Fibroblast of lung (primary cell): ENCODE measurements at regions not wholly inside any gene's neighbourhood (a gene's known extent, or its start where the extent isn't known, plus 50 kb on each side); places are given as distances from the start of the nearest gene placed in this dataset.

Experiments used
- DNase-seq, 2 donors: peaks; one replicate each; pipeline versions ENCODE4 v3.0.0 to v3.0.0-alpha.2; 2010; ENCODE audit warnings: low read depth in 2 of 2
- H2AFZ ChIP-seq: 2 replicates; pipeline ENCODE4 v1.5.1; 2012; ENCODE audit warnings: low read length, control low read depth, inconsistent platforms
- H3K27ac ChIP-seq: 2 replicates; pipeline ENCODE4 v1.5.1; 2011; ENCODE audit warnings: low read length, control low read depth; ENCODE audit not compliant: insufficient read depth
- H3K27me3 ChIP-seq: 2 replicates; pipeline ENCODE4 v1.5.1; 2011; ENCODE audit warnings: mild to moderate bottlenecking, low read length; ENCODE audit not compliant: control insufficient read depth, insufficient read depth
- H3K36me3 ChIP-seq: 2 replicates; pipeline ENCODE4 v1.5.1; 2011; ENCODE audit warnings: low read length; ENCODE audit not compliant: control insufficient read depth, insufficient read depth
- H3K4me1 ChIP-seq: 2 replicates; pipeline ENCODE4 v1.5.1; 2011; ENCODE audit warnings: low read length; ENCODE audit not compliant: control insufficient read depth, insufficient read depth; ENCODE audit errors: extremely low read depth
- H3K4me2 ChIP-seq: 2 replicates; pipeline ENCODE4 v1.5.1; 2011; ENCODE audit warnings: low read length, control low read depth; ENCODE audit not compliant: insufficient read depth; ENCODE audit errors: extremely low read depth
- H3K4me3 ChIP-seq, 4 experiments: fragments of 200-600 bp in 1 of 4; sonication (generic) in 1 of 4; replicated peaks in 1 of 4; 2 replicates each; pipeline ENCODE4 v1.5.1; 2011 to 2016; ENCODE audit warnings: low read length in 4 of 4, low read depth in 3 of 4, mild to moderate bottlenecking in 3 of 4, control low read depth in 2 of 4, inconsistent platforms in 1 of 4, mixed read lengths in 1 of 4; ENCODE audit not compliant: insufficient read depth in 1 of 4; ENCODE audit errors: control extremely low read depth in 1 of 4
- H3K79me2 ChIP-seq: 2 replicates; pipeline ENCODE4 v1.5.1; 2012; ENCODE audit warnings: mild to moderate bottlenecking, low read length, inconsistent platforms; ENCODE audit not compliant: control insufficient read depth, insufficient read depth
- H3K9ac ChIP-seq: 2 replicates; pipeline ENCODE4 v1.5.1; 2011; ENCODE audit warnings: mild to moderate bottlenecking, low read length, control low read depth; ENCODE audit not compliant: insufficient read depth
- H3K9me3 ChIP-seq: 2 replicates; pipeline ENCODE4 v1.5.1; 2012; ENCODE audit warnings: low read depth, low read length; ENCODE audit not compliant: control insufficient read depth, insufficient read depth
- H4K20me1 ChIP-seq: 2 replicates; pipeline ENCODE4 v1.5.1; 2011; ENCODE audit warnings: low read length; ENCODE audit not compliant: control insufficient read depth, insufficient read depth; ENCODE audit errors: extremely low read depth
- EZH2 ChIP-seq: IDR thresholded peaks from 2 replicates; pipeline ENCODE4 v1.5.1; 2012; ENCODE audit warnings: low read length, control low read depth, mild to moderate bottlenecking; ENCODE audit errors: missing control alignments
- TF ChIP-seq, protein P1 (sequence below), 2 donors: IDR thresholded peaks in 1 of 2; conservative IDR thresholded peaks in 1 of 2; 1 replicate in 1 of 2; 2 replicates in 1 of 2; pipeline ENCODE4 v1.5.1; 2011 to 2012; ENCODE audit warnings: low read length in 2 of 2, control low read depth in 1 of 2, inconsistent platforms in 1 of 2, low read depth in 1 of 2, mild to moderate bottlenecking in 1 of 2

DNA sequence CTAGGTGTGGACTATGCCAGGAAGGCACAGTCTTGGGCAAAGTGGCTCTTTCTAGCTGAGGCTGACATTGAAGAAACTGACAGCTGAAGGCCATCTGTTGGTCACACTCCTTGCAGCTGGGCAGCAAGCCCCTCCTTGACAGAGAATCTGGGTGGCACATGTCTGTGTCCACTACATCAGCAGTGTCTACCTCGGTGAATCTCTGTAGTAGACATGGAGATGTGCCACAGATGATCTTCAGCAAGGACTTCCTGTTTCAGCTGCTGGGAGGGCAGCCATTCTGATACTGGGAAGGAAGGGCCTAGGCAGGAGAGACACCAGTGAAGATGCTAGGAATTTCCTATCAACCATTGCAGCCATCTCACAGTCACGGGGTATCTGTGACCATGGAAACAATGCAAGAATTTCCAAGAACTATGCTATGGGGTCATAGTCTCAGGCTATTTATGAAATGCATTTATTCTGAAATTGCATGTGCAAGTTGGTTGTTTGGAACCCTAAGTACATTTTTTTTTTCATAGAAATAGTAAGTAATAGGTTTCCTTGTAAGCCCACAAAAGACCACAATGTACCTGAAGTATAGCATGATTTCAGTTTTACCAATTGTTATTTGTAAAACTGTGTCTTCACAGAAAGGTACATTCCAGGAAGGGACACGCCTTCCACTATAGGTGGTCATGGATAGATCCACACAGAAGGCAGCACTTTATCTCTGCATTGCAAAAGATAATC is 63.8 kb upstream of the DARS1 start:
- Histone ChIP-seq H3K36me3 (no peaks in the 10 kb centered on the region), H3K9me3 (no peaks in the 10 kb centered on the region), H3K4me1 (no peaks in the 10 kb centered on the region), H3K9ac (no peak overlapping the region), H3K79me2 (no peaks in the 10 kb centered on the region), H2AFZ (no peak overlapping the region), H3K27me3 (no peaks in the 10 kb centered on the region), H3K27ac (no peak overlapping the region), H4K20me1 (no peaks in the 10 kb centered on the region), H3K4me2 (no peak overlapping the region), H3K4me3 (no peak overlapping the region)
- TF ChIP-seq, protein P1, sequence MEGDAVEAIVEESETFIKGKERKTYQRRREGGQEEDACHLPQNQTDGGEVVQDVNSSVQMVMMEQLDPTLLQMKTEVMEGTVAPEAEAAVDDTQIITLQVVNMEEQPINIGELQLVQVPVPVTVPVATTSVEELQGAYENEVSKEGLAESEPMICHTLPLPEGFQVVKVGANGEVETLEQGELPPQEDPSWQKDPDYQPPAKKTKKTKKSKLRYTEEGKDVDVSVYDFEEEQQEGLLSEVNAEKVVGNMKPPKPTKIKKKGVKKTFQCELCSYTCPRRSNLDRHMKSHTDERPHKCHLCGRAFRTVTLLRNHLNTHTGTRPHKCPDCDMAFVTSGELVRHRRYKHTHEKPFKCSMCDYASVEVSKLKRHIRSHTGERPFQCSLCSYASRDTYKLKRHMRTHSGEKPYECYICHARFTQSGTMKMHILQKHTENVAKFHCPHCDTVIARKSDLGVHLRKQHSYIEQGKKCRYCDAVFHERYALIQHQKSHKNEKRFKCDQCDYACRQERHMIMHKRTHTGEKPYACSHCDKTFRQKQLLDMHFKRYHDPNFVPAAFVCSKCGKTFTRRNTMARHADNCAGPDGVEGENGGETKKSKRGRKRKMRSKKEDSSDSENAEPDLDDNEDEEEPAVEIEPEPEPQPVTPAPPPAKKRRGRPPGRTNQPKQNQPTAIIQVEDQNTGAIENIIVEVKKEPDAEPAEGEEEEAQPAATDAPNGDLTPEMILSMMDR (conservative IDR thresholded peaks at IDR 0.05 in 1 of 2, IDR thresholded peaks at IDR 0.05 in 1 of 2; ENCODE audit: low read depth in 1 of 2, low read length in 2 of 2), result no peak
- no peak for TF ChIP-seq EZH2
- no peak for DNase-seq

DNA sequence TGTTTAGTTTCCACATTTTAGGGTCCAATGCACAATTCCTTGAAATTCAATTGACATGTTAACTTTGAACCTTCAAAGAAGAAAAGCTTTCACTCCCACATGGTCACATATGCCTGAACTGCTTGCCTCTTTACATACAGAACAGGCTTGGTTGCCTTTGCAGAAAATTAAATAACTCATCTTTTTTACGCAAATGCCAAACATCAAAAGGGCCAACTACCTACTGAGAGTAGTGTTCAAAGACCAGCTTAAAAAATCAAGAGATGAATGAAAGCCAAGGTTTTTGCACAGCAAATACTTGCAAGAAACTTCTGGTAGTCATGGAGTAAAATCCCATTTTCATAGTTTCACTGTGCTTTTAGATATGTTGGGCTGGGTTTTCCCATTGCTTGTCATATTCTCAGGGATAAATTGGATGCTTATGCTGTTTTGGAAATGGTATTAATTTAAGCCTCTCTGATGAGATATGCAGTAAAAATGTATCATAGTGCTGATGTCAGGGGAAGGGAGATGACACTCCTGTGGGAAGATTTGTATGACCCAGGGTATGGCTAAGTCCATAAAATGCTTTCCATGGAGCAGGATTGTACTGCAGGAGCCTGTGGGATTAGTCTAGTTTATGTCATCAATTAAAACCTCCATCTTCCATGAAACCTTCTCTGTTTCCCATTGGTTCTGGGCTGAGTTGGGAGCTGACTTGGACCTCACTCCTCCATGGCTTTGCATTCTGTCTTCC is 60.6 kb upstream of the DARS1 start:
- TF ChIP-seq, protein P1 (conservative IDR thresholded peaks at IDR 0.05 in 1 of 2, IDR thresholded peaks at IDR 0.05 in 1 of 2; ENCODE audit: low read depth in 1 of 2, low read length in 2 of 2), result no peak
- TF ChIP-seq EZH2, result no peak
- Histone ChIP-seq H3K9me3 (no peaks in the 10 kb centered on the region), H3K27ac (no peak overlapping the region), H2AFZ (no peak overlapping the region), H3K79me2 (no peaks in the 10 kb centered on the region), H3K4me2 (no peak overlapping the region), H3K9ac (no peak overlapping the region), H3K4me1 (no peaks in the 10 kb centered on the region), H3K4me3 (no peak overlapping the region), H3K27me3 (no peaks in the 10 kb centered on the region), H3K36me3 (no peaks in the 10 kb centered on the region), H4K20me1 (no peaks in the 10 kb centered on the region)
- no peak for DNase-seq

DNA sequence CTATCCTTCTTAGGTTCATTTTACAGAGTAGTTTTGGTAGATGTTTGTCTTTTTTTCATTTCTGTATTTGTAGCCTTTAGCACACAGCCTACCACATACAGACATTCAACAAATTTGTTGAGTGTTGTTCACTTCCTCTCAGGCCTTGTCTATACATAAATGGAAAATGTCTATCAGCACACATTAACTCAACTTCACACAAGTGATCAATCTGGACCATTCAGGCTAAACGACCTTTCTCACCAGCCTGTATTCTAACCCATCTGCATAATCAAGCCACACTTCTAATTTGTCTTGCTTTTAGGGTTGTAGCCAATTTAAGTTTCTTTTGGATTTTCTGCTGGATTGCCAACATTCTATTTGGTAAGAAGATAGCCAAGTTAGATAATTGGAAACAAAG is 59.9 kb upstream of the DARS1 start:
- Histone ChIP-seq H3K4me2 (no peak overlapping the region), H4K20me1 (no peaks in the 10 kb centered on the region), H3K9ac (no peak overlapping the region), H3K79me2 (no peaks in the 10 kb centered on the region), H3K36me3 (no peaks in the 10 kb centered on the region), H2AFZ (no peak overlapping the region), H3K9me3 (no peaks in the 10 kb centered on the region), H3K4me3 (no peak overlapping the region), H3K27ac (no peak overlapping the region), H3K4me1 (no peaks in the 10 kb centered on the region), H3K27me3 (no peaks in the 10 kb centered on the region)
- DNase-seq, result no peak
- TF ChIP-seq EZH2, result no peak
- TF ChIP-seq, protein P1 (conservative IDR thresholded peaks at IDR 0.05 in 1 of 2, IDR thresholded peaks at IDR 0.05 in 1 of 2; ENCODE audit: low read depth in 1 of 2, low read length in 2 of 2), result no peak
